Activated CD8-positive, alpha-beta memory T cell treated with anti-CD3 and anti-CD28 coated beads for 48 hours (primary cell): ENCODE measurements at regions not wholly inside any gene's neighbourhood (a gene's known extent, or its start where the extent isn't known, plus 50 kb on each side); places are given as distances from the start of the nearest gene placed in this dataset.
"Not testable (repeated sequence)": the region's sequence is repeated elsewhere in the genome, so short reads cannot be mapped to it uniquely, and the experiment has no call there.

ENCODE experiments used
- DNase-seq, 3 experiments: peaks; one replicate each; pipeline ENCODE4 v3.0.0-alpha.2; 2020; ENCODE audit warnings: low read depth in 2 of 3, low spot score in 2 of 3

DNA sequence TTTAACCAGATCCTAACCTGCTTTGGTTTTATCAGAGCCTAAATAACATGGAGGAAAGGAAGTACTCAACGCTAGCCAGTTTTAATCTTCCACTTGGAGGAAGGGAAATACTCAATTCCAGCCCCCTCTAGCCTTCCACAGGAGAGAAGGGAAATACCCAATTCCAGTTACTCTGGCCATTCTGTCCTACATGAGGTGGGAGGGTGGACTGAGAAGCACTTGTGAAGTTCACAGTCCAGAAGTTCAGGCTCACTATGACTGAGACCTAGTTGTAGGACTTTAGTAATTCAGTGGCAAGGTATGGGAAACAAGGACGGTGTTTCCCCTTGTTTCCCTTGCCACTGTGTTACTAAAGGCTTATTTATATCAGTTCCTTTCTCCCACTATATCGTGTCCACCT, 672.0 kb downstream of the RFPL4B start:
- DNase-seq = no peak

DNA sequence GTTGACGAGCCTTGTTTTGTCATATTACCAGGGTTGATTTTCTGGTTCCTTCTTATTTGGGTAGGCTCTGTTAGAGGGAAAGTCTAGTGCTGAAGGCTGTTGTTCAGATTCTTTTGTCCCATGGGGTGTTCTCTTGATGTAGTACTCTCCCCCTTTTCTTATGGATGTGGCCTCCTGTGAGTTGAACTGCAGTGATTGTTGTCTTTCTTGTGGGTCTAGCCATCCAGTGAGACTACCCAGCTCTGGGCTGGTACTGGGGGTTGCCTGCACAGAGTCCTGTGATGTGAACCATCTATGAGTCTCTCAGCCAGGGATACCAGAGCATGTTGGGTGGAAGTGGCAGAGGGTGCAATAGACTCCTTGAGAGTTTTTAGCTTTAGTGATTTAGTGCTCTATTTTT, 680.6 kb downstream of the RFPL4B start:
- no peak for DNase-seq

DNA sequence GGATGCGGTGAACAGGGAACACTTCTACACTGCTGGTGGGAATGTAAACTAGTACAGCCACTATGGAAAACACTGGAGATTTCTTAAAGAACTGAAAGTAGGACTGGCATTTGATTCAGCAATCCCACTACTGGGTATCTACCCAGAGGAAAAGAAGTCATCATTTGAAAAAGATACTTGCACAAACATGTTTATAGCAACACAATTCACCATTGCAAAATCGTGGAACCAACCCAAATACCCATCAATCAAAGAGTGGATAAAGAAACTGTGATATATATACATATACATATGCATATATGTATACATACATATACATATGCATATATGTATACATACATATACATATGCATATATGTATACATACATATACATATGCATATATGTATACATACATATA, 682.0 kb downstream of the RFPL4B start:
- DNase-seq = not testable (repeated sequence)

DNA sequence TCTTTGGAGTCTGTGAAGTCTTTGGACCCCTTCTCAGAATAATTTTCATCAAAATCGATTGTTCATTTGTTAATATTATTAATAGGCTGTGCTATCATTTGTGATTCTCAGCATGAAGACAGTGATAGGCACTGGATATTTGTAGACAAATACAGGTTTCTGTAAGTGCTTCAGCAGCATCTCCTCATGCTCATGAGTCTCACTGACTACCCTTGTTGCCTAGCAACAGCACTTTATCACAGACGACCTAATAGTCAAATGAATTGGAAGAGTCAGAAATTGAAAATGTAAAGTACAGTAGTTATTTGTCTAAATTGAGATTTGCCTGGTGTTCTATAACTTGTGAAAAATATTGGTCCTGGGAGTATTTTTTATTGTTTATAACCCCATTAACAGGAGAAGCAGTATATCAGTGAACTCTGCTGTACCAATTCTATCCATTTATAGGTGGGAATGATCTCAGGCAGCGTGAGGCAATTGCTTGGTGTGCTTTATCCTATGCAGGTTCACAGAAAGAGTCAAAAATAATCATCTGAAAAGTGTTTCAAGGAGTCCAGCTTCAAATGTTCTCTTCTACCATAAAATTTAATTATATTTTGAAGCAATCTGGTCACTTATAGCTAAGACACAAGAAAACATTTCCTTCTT, 684.6 kb downstream of the RFPL4B start:
- no peak for DNase-seq

DNA sequence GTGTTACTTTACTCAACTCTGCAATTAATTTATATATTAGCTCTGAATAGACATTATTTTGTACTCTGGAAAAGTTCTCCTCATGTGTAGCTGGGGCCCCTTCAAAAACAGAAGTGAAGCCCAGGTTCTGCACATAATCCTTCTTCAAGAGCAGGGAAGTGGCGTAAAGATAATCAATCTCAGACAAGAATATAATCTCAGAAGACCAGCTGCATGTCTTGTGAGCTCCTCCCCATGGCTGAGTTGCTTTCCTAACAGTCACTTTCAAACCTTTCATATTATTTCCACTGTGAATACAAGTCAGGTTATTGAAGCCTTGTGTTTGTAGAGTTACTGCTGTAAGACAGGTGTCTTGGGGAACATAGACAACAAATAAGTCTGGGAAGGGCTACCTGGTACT, 691.9 kb downstream of the RFPL4B start:
- no peak for DNase-seq

DNA sequence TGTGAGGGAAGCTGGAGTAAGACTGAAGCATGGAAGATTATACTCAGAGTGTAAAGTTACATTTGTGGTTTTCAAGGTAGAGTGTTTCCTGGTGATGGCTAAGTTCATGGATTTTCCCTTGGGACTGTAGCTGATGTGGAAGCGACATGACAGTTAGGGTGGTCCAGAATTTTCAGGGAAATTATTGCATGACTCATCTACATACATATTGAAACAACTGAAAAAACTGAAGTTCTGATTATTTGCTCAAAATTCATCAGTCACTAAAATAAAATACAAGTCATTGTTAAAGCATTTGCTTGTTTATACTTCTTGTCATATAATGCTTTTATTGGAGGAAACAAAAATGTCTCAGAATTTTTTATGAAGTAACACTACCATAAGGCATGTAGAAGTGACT, 700.0 kb downstream of the RFPL4B start:
- no peak for DNase-seq

DNA sequence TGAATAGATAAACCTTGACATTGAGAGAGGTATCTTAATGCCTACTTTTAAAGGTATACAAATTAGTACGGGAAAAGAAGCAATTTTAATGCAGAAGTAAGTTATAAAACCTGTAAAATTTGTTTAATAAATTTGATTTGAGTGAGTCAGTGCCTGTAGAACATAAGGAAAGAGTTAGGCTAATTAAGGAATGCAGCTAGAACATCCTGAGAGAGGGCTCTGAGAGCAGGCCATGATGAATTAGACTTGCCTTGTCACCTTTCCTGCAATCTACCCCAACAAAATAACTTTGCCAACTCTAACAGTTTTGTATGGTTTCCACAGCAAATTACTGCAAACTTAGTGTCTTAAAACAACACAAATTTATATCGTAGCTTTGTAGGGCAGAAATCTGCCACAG, 700.8 kb downstream of the RFPL4B start:
- DNase-seq = no peak

DNA sequence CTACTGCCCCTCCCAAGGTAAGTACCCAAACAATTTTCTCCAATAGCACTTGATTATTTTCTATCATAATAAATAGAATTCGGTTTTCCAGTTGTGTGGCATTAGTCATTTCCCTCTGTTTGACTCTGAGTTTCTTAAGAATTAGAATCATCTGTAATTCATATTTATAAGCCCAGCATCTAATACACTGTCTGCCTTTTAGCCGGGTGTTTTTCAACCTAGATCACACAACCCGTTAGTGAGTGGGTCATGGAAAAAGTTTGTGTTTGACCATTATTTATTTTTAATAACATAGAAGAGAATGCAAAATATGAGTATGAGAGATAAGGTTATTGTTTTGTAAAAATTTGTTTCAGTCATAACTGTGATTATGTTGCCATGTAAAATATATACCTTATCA, 701.6 kb downstream of the RFPL4B start:
- no peak for DNase-seq

DNA sequence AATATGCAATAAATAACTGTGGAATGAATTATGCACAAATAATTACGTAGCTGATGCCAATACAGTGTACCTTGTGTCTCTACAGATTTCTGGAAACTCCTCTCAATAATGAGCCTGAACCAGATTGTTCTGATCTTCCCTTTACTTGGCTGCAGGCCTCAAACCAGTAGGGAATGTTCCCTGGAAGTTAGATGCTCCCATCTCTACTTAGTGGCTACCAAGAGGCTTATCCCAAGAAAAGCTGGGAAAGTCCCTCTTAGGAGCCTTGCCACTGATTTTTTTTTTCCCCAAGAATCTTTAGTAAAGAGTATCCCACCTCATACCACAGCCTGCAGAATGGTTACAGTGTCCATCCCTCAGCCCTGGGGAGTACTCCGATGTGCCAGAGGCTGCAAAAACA, 702.1 kb downstream of the RFPL4B start:
- DNase-seq = no peak

DNA sequence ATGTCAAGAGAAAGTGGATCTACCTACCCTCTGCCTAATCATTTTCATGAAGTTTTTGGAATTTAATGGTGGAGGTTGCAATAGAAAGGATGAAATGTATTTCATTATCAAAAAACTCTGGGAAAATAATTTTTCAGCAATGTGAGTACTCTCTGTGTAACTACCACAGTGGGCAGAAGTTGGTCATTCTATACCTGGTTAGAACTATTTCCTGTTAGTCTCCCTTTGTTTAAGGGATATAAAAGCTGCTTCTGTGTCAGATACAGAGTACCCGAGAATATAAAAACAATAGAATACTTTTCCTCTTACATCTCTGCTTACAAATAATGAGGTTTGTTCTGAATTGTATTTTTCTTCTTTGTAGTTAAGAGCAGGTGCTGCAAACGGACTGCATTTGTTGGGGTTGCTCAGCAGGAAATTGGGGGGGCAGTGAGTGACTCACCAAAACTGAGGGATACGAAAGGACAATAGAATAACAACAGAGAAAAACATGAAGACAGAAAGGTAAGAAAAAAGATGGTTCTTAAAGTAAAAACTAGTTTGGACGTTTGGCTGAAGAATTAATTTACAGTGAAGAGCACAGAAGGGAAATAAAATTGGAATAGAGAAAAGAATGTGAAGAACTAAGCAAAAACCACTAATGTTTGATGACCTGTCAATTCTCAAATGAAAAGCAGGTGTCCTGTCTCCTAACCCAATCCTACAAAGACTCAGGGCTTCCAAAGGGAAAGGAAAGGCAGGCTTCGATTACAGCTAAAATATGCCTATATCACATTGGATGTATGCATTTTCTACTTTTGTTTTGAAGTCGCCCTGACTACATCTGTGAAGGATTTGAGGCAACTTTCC, 703.1 kb downstream of the RFPL4B start:
- no peak for DNase-seq

DNA sequence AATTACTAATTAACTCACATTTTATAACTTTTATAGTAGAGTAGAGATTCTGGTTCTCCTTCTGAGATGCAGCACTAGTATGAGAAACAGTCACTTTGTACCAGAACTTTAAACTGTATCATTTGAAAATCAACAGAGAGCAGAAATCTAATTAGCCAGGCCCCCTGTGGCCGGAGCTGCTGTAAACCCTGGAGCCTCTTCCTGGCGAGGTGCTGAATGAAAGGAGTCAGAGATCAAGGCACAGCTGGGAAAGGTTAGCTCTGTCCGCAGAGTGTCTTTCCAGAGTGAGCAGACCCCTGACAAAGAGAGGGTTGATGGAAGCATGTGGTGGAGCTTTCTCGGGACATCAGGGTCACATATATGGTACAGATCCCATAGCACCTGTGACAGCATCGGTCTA, 703.8 kb downstream of the RFPL4B start:
- DNase-seq = no peak

DNA sequence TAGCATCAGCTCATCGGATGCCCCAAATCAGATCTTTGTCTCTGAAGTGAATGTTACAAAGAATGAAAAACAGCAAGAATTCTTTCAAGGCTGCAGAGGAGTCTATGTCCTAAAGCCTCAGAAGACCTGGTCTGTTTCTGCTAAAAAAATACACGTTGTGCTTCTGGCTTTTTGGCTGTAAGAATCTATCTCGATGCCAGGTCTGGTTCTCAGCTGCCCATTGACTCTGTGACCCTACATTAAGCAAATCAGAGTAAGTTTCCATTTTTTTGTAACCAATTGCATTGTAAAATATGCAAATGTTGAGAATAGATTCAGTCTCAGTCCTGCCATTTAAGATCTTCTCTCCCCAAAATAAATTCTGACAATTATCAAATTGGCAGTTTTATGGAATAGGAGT, 705.4 kb downstream of the RFPL4B start:
- DNase-seq = no peak

DNA sequence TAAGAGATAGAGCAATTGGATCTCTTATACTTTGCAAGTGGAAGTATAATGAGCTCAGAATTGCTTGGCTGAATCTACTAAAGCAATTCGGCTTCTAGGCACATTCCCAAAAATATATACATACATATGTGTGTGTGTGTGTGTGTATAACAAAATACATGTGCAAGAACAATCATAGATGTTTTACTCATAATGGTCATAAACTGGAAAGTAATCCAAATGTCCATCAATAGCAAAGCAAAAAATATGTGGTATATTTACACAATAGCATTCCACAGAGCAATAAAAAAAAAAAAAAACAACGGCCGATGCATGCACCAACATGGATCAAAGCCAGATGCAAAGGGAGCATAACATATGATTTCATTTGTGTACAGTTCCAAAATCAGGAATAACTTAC, 707.9 kb downstream of the RFPL4B start:
- DNase-seq = no peak

DNA sequence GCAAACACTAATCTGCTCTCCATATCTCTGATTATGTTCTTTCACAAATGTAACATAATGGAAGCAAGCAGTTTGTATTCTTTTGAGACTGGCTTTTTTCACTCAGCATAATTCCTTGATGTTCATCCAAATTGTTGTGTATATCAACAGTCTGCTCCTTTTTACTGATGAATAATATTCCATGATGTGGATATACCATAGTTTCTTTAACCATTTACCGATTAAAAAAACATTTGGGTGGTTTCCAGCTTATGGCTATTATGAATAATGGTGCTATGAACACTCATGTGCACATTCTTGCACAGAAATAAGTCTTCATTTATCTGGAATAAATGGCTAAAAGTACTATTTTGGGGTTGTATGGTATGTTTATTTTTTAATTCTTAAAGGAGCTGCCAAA, 708.9 kb downstream of the RFPL4B start:
- DNase-seq = no peak

DNA sequence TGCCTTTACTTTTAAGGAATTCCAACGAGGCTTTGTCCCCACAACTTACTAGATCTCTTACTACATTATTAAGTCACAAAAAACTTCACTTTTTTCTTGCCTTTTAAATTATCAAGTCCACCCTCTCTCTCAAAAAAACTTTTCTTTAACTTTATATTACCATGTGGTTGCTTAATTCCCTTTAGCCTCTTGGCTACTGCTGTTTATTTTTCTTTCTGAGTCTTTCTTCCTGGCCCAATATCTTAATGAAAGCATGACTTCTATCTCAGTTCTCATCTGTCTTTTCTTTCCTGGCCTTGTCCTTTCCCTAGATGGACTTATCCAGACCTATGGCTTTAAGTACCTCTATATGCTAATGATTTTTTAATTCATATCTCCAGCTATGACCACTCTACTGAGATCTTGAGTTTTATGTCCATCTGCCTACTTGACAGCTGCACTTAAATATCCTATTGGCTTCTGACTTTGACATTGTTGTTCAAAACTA, 710.5 kb downstream of the RFPL4B start:
- DNase-seq = no peak

DNA sequence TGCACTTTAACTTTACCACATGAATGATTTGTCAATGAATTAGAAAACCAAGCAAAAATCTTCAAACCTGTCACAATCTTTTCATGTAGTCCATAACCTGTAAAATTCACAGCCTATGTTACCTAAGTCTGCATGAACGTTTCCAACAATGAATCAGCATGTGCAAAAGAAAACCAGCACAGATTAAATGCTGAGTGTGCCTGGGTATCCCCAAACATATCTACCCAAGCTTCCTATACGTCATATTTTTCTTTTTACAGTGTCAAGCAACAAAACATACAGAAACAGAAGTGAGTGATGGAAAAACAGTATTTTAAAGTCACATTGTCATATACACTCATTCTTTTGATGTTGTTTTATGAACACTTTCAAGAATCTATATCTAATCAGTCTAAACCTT, 713.5 kb downstream of the RFPL4B start:
- DNase-seq = no peak

DNA sequence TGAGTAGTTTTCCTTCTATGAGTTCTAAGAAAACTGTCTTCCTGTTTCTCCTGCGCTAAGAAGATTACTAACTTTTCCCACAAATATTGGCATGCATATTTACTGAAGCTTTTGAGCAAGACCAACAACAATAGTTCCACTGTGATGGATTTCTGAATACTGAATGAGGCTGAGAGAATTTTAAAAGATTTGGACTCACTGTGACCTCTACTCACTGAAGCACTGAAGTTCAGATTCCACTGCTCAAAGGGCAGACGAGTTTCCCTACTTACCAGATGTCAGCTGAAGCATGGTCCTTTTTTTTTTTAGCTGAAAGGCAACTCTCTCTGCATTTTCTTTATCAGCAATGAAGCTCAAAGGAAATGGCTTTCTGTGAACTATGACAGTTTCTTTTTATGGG, 718.5 kb downstream of the RFPL4B start:
- DNase-seq = no peak

DNA sequence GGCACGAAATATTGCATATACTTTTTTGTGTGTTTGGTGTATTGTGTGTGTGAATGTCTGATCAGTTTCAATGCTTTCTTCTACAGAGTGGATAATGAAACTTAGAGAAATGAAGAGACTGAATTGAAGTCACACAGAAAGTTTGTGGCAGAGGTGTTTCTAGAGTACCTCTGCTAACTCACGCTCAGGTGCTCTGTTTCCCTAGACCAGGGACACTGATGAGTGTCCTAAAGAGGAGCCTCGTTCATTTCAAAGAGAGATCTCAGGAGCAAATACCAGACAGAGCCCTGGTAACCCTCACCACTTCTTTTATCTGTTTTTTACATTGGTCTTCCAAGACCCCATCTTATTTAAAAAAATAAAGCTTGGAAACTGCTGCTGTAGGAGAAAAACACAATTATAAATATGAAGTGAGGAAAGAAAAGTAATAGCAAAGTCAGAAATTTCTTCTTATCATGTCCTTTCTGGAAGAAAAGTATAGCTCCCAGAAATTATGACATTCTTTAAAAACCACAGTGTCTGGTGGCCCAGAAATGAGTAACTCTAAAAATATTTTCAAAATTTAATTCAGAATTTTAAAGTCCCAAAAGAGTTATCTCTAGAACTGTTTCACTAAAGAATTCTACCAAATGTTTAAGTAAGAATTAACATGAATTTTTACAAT, 720.6 kb downstream of the RFPL4B start:
- DNase-seq = no peak

DNA sequence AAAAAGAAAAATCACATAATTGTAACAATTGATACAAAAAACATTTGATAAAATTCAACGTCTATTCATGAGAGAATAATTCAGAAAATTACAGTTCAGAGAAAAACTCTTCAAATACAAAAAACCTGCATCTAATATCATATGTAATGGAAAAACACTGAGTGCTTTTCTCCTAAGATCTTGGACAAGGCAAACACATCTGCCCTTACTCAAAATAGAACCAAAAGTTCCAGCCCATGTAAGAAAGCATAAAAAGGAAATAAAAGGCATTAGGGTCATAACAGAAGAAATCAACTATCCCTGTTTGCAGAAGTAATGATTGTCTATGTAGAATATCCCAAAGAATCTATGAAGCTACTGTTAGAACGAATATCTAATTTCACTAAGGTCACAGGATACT, 721.4 kb downstream of the RFPL4B start:
- no peak for DNase-seq

DNA sequence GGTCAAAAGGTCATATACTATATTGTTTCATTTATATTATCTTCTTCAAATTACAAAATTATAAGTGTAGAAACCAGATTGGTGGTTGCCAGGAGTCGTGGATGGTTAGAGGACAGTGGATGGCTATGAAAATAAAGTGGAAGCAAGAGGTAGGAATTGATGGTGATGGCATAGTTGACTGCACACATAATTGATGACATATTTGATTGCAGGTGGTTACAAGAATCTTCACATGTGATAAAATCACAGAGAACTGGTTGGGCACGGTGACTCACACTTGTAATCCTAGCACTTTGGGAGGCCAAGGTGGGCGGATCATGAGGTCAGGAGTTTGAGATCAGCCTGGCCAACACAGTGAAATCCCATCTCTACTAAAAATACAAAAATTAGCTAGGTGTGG, 723.6 kb downstream of the RFPL4B start:
- not testable (repeated sequence) for DNase-seq

DNA sequence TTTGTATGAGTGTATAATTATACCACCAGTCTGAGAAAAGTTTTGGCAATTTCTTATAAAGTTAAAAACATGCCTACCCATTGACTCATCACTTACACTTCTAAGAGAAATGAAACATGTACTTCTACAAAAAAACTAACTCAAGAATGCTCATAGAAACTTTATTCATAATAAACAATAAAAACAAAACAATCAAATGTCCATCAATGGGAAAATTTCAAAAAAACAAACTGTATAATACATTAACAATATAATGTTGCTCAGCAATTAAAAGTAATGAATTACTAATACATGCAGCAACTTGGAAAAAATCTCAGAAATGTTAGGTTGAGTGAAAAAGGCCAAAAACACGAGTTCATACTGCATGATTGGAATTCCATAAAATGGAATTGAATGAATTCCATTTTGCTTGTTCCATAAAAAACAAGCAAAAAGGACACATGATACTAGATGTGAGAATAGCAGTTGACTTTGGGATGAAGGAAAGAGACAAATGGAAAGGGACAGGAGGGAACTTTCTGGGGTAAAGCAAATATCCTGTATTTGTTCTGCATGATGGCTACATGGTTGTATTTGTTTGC, 726.6 kb downstream of the RFPL4B start:
- no peak for DNase-seq

DNA sequence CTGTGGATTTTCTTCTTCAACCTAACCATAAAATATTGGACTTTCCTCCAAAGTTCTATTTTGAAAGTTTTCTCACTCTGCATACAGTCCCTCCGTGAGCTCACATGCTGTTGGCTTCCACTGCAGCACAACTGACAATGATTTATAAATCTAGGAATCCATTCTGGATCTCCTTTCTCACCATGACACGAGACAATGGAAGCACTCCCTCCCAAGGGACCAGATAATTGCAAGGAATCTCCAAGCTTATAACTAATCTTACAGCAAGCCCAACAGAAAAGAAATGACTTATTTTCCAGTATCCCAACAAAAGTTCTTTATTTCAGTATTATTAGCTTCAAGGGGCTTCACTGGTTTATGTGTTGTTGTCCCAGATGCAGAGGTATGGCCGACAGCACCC, 729.0 kb downstream of the RFPL4B start:
- DNase-seq = no peak
